SKM-1 (cell line): ENCODE measurements at regions not wholly inside any gene's neighbourhood (a gene's known extent, or its start where the extent isn't known, plus 50 kb on each side); places are given as distances from the start of the nearest gene placed in this dataset.
"Not testable (repeated sequence)": the region's sequence is repeated elsewhere in the genome, so short reads cannot be mapped to it uniquely, and the experiment has no call there.

ENCODE experiments used
- DNase-seq: peaks from one replicate; lab custom pipeline; 2025; ENCODE audit not compliant: unreplicated experiment; lab: John Stamatoyannopoulos, UW

DNA sequence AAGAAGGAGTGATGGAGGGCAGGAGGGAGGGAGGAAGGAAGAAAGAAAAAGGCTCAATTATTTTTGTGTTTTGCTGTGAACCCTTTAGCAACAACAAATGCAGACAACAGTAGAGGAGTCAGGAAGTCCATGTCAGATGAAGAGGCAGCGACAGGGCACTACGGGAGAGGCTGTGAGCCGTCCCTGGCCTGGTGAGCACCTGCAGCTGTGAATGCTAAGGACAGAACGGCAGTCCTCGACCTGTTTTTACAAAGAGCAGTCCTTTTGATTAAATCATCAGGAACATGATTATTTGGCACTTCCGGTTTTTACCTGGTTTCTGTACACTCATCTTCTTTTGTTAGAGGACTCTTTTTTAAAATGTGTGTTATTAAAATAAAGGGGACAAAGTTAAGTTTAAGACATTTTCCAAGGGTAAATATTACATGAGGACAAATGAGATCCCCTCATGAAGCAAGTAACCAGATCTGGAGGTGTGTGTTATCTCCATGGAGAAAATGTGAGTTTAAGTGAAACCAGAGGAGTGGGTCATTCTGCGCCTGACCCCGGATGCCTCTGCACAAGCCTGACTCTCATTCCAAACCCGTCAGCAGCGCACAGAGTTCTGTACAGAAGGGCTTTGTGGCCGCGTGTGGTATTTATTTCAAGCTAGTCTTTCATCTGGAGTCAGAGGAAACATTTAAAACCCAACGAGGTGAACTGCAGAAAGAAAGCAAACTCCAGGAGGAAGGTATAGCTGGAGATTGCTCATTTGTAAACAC lies 492.5 kb downstream of the SOX11 start:
- DNase-seq = no peak

DNA sequence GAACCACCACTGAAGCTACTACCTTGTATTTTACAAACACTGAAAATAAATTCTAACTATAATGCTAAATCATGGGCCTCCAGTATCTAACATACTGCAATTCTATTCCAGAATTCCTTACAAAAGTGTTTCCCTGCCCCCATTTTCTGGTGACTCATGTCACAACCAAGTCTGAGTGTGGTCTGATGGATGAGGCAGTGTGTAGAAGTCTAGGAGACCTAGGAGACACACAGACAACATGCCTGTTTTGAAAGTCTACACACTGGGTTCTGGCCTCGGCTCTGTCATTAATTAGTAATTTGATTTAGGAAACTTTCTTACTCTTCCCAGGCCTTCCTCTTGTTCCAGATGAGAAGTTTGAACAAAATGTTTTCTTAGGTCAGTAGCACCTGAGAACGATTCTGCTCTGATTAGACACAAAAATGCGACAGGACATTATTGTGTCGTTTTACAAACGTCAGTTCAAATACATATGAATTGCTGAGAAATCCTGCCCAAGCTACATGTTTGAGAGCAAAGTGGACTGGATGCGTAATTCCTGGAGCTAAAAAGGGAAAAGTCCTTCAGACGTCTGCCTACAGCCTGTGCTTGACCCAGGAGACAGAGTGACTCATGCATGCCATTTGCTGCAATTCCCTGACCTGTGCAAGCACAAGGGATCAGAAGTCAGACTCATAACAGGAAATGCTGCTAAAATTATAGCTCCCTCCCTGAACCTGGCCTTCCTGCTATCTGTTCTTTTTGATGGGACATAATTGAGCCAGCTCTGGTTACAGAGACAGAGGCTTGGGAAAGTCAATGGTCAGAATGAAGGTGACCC lies 494.4 kb downstream of the SOX11 start:
- DNase-seq = no peak

DNA sequence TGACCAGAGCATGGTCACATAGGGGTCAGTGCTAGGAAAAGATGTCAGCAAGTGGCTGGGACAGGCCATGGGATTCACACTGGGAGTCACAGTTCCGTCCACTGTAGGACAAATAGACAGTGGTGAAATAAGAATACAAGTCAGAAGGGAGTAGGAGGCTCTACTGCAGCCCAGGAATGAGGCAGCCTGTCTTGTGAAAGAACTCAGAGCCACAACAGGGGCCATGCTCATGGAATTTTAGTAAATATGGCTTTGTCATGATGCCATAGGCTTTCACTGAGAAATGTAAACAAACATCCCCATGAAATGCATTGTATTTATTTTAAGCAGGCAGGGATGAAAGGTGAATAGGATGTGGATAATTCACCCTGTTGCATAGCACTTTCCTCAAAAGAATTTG lies 504.3 kb downstream of the SOX11 start:
- no peak for DNase-seq

DNA sequence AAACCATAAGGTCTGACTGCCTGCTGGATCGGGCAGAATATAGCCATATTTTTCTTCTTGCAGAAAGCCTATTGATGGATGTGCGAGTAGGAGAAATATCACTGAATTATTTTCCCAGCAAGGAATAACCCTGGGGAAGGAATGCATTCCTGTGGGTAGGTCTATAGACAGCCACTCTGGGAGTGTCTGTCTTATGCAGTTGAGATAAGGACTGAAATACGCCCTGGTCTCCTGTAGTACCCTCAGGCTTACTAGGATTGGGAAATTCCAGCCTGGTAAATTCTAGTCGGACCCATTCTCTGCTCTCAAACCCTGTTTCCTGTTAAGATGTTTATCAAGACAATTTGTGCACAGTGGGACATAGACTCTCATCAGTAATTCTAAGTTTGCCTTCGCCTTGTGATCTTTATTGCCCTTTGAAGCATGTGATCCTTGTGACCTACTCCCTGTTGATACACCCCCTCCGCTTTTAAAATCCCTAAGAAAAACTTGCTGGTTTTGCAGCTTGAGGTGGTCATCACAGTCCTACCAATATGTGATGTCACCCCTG lies 506.3 kb downstream of the SOX11 start:
- not testable (repeated sequence) for DNase-seq

DNA sequence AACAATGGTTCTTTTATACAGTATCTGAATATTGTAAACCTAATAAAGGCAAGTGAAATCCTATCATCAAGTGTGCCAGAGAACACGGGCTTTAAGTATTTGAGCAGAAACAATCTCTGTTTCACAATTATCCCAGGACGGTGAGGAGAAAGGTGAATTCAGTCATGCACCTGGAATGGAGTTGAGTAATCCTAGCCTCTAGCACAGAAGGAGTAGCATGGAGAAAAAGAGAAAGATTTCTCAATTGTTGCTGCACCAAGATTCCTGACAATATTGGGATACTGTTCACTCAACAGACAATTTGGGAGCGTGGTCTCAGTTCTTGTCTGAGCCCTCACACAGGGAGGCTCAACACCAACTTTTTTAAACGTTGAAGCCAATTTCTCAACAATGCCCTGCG lies 510.6 kb downstream of the SOX11 start:
- DNase-seq = no peak

DNA sequence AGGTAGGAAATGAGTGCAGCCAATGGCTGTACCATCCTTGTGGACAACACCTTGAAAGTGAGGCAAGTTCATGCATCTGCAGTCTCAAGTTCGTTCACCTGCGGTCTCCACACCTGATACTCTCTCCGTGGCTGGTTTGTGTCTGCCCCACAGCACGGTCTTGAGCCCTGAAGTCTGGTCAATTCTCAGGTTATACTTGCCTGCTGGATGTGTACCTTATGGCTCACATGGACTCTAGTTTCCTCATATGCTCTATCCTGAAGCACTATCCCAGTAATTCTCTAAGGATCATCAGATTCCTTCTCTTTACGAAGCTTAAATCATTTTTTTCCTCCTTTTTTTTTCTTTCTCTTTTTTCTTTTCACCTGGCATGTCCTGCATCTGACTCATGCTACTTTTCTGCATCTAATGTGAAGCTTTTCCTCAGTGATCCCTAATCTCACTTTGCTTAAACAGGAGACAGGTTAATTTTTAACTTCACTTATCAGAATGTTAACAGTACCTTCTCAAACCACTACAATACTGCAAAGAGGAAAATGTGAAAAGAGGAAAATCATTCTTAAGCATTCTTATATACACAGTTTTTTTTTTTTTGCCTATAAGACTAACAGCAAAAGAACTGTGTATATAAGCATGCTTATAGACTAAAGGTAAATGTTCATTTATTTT lies 511.2 kb downstream of the SOX11 start:
- no peak for DNase-seq

DNA sequence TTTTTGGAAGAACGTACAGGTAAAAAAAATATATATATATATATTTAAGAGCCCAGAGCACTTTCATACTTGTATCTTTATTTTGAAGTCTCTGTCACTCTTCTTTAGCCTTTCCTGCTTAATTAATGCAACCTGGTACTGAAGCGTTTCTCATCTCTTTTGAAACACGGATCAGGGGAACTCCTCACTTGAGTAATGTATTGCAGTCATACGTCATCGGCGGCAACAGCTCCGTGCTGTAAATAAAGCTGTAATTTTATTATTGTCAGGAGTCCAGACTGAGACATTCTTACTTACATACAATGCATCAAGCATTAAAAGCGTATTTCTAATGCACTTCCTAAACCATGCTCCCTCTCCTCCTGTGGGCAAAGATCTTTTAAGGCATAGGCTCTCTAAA lies 514.7 kb downstream of the SOX11 start:
- DNase-seq = no peak

DNA sequence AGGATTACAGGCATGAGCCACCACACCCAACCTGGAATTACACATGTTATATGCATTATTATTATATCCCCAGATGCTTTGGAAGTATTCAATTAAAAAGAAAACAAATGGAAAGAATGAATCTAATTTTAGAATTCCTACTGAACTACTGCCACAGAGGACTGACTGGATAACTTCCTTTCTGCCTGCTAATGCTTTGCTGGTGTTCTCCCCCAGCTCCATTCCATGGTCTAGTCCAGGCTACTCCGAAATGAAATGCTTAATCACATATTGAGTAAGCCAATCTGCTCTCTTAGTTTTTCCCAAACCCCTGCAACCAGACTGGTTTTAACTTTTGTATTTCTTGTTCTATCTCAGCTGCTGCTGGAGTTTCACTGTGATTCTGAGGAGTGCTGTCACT lies 519.1 kb downstream of the SOX11 start:
- DNase-seq = no peak

DNA sequence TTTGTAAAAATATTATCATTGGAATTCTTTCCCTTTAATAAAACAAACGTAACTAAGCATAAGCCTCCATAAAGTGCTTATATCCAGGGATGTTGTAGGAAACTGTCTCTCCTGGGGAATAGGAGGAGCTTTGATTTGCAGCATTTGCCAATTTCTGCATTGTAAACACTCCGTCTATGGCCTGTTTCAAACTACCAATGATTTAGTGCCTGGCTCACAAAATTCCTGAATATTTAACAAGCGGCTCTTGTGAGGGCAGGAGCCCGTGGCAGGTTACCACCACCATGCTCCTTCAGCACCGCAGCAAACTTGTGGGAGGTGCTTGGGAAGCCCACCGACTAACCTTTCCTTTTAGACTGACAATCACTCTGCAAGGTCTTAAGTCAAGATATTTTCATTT lies 520.3 kb downstream of the SOX11 start:
- no peak for DNase-seq

DNA sequence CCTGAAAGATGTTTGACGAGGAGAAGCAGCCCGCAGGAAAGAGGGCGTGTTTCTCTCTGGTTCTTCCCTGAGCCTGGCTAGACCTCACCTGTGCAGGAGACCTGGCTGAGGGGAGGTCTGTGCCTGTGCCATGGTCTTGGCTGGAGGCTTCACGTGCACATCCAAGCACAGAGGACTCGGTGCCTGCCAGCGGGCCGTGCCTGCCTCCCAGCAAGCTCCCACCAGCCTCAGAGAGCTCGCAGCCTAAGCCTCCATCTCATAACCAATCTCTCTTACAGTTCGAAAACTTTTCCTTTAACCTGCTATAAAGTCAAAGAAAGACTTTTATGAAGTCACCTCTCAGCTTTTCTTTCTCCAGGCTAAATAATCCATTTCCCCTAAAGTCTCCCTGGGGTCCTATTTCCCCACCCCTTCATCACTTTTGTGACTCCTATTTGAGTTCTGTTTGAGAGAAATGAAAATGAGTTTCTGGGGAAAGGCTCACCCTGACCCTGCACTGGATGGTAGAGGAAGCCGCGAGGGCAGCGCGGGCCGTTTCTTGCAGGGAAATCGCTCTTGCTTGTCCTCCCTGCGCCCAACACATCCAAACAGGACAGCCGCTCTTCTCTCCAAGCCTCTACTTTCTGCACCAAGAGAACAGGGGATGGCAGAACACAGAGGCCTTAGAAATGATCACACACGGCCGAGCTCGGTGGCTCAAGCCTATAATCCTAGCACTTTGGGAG lies 521.0 kb downstream of the SOX11 start:
- DNase-seq = no peak

DNA sequence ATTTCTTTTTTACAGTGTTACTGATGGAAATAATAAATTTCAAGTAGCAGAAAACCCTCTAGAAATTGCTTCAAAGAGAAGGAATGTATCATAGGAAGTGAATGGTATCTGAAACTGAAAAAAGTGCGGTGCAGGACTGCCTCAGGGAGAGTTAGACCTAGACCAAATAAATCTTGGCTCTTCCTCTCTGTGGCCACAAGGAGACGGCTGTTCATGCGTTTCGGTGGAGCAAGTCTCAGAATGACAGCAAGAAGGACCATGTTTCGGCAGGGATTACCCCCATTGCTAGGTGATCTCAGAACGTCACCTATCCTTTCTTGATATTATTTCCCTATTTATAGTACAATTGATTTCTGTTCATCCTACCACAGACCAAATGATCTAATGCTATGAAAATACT lies 522.3 kb downstream of the SOX11 start:
- DNase-seq = no peak

DNA sequence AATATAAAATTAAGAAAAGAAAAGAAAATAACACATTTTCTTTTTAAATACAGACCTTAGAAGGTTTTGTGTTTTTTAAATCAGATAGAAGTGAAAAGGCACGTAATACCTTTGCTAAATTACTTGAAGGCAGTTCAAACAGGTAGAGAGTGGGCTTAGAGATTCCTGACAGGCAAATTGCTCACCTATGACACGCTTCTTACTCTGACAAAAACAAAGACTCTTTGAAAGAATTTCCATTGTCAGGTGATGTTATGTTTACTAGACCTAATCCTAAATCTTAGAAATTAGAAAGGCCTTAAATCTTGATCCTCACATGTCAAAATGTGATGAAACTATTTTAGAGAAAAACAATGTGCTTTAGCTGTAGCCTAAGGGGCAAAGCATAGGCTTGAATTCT lies 522.9 kb downstream of the SOX11 start:
- no peak for DNase-seq

DNA sequence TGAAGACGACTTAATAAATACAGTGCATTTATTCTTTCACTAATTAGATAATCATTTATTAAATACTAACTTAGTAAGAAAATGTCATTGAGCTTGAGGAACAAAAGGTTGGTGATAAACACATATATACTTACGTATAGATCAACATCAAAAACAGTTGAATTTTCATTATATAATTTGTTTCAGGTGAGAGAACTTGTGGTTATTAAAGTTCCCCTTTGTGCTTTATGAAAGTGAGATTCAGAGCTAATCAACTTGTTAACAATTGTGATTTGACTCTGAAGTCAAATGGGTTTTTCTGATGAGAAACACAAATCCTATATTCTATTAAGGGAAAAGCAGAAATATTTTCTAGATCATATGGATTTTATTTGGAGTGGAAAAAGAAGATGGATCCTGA lies 524.0 kb downstream of the SOX11 start:
- no peak for DNase-seq

DNA sequence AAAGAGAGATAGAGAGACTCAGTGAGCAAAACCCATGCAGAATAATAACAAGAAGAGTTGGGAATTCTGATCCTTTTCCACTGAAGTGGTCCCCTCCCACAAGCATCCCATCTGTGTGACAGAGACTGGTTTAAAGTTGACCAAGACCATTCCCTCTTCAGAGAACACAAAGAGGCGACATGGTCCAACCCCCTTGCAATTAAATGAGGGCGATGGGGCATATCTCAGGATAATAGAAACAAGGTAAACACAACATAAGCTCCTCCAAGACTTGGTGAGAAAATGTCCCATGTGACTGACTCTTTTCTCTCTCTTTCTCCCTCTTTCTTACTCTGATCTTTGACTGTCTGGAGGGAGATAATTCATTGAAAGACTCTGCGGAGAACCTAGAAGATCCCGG lies 526.7 kb downstream of the SOX11 start:
- DNase-seq = no peak

DNA sequence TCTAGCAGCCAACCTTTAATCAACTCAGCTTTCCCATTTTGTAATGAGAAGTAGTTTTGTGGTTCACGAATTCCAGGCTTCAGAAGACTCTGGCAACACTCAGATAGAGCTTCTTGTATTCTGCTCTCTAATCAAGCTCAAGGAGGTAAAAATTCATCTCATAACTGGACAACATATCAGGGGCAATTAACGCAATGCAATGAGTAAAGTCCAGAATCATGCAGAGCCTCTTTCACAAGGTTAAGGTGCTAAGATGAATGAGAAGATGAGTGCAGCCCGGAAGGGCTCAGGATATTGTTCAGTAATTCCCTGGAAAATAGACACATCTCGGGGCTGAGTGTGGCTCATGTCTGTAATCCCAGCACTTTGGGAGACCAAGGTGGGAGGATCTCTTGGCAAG lies 527.7 kb downstream of the SOX11 start:
- DNase-seq = no peak

DNA sequence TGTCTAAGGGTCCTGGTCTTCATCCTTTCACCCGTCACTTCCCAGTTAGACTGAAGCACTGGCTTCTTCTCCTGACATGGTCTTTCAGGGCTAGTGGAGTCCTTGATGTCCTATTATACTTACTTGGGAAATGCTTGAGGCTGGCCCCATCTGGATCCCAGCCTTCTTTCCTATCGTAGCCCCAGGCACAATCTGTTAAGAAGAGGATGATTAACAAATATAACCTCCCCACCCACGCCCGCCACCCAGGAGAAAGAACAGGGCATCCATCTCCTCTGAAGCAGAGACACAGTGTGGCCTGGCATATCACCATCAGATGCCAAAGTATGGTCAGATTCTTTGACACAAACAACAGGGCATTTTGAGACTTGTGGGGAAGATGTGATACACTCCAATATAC lies 530.1 kb downstream of the SOX11 start:
- DNase-seq = no peak

DNA sequence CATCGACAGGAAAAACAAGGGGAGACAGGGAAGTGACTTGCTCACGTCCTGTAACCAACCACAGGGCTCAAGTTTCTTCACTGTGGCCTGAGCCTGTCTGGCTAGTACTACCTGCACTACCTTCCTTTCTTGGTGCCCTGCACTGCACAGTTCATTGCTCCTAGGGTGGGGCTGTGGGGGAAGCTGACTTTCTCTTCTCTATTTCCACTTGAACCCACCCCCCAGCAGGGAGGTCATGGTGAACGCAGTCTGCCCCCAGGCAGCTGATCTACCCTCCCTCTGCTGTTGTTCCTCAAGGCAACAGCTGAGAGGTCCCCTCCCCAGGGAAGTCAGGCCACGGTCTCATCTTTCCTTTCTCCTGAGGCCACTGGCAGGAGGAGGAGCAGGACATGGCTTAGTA lies 532.1 kb downstream of the SOX11 start:
- no peak for DNase-seq

DNA sequence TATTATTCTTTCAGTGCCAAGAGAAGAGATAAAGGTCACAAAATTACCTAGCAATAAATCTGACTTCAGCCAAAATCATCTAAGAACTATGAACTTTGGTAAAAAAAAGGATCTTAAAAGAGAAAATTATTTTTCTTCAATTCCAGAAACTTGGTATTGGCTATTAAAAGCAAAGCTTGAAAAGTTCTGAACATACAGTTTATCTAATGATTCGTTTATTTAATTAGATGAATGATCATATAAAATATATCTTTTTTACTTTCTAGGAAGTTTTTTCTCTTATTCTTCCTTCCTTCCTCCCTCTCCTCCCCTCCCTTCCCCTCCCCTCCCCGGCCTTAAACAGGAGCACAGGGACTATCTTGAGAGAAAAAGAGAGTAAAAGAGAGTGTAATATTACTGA lies 536.1 kb downstream of the SOX11 start:
- DNase-seq = no peak

DNA sequence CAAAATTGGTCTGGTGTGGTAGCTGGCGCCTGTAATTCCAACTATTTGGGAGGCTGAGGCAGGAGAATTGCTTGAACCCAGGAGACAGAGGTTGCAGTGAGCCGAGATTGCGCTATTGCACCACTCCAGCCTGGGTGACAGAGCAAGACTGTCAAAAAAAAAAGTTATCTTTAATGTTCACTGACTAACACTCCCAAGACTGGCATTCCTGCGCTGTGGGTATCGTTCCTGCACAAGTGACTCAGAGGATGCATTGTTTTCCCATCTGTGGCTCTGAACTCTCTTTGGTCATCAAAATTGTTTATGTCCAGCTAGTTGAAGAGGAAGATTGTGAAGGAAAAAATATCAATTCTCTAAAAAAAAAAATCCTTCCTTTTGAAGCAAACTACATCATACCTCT lies 539.0 kb downstream of the SOX11 start:
- no peak for DNase-seq

DNA sequence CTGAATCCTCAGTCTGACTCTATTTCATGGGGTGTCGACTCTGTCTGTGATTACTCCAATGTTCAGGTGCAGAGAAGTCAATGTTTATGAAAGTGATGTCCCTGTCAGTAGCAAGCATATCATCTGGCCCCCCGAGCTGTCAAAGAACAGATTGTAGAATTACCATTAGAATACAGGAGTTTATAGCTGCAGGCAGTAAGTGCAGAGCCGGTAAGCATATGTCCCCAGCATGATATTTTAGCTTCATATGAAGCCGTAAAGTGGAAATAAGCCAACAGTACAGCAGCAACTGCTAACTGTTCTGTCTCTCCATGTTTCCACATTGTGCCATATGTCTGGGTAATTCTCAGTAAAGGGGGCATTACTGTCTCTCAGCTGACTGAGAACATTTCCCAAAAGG lies 541.8 kb downstream of the SOX11 start:
- no peak for DNase-seq

DNA sequence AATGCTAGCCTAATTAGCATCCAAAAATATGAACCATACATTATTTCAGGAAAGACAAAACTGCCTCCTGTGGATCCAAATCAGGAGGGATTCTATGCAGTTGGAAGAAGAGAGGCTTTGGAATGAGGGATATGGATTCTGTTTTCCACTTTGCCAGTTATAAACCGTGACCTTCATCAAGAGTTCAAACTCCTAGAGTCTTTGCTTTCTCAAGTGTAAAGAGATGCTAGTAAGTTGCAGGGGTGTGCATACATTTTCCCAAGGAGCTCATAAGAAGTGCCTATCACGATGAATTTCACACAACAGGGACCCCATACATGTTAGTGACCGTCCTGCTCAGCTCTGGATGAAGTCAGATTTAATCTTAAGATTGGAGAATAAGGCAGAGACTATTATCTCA lies 542.5 kb downstream of the SOX11 start:
- DNase-seq = no peak
